ENCODE measurements at regions not wholly inside any gene's neighbourhood (a gene's known extent, or its start where the extent isn't known, plus 50 kb on each side); places are given as distances from the start of the nearest gene placed in this dataset.

GRCh38 chr3:106533093-106533787 lies 664.4 kb upstream of the CBLB start:
- Histone ChIP-seq H3K9me3 (ENCODE audit: low read length) (0 out of 2 replicates have a peak, but pooled peaks cover 3% of the 10 kb centered on the region), H3K27ac (ENCODE audit: low read depth, low read length, poor library complexity, severe bottlenecking) (no peak overlapping the region), H4K20me1 (ENCODE audit: insufficient read depth, low read length) (no peaks in the 10 kb centered on the region), H2AFZ (ENCODE audit: low read length) (no peak overlapping the region), H3K9me2 (ENCODE audit: low read depth, low read length) (no peaks in the 10 kb centered on the region), H3K79me2 (ENCODE audit: insufficient read depth, low read length) (no peaks in the 10 kb centered on the region), H3K4me2 (ENCODE audit: low read length) (no peak overlapping the region), H3K4me3 (ENCODE audit: low read depth, low read length, poor library complexity, severe bottlenecking) (no peak overlapping the region), H3K36me3 (ENCODE audit: insufficient read depth, low read length) (no peaks in the 10 kb centered on the region), H3K4me1 (ENCODE audit: insufficient read depth, low read length, severe bottlenecking) (no peaks in the 10 kb centered on the region), H3F3A (ENCODE audit: insufficient read depth, low read length) (no peaks in the 10 kb centered on the region), H3K9ac (ENCODE audit: low read length) (no peak overlapping the region), H3K27me3 (ENCODE audit: insufficient read depth, low read length) (no peaks in the 10 kb centered on the region)
- TF ChIP-seq EZH2 (IDR thresholded peaks at IDR 0.05; ENCODE audit: borderline replicate concordance, low read length) (no peak), CTCF (IDR thresholded peaks at IDR 0.05; ENCODE audit: low read length) (no peak)

GRCh38 chr3:106533788-106534160 lies 665.0 kb upstream of the CBLB start:
- H3K4me1 ChIP-seq (ENCODE audit: insufficient read depth, low read length, severe bottlenecking) = no peaks in the 10 kb centered on the region

GRCh38 chr3:106534206-106534605 lies 665.4 kb upstream of the CBLB start:
- no peak for TF ChIP-seq EZH2 (IDR thresholded peaks at IDR 0.05; ENCODE audit: borderline replicate concordance, low read length)
- TF ChIP-seq CTCF (IDR thresholded peaks at IDR 0.05; ENCODE audit: low read length) = no peak
- no peak overlapping the region for H3K4me2 ChIP-seq (ENCODE audit: low read length)
- no peak overlapping the region for H2AFZ ChIP-seq (ENCODE audit: low read length)
- no peaks in the 10 kb centered on the region for H3K4me1 ChIP-seq (ENCODE audit: insufficient read depth, low read length, severe bottlenecking)
- H3K4me3 ChIP-seq (ENCODE audit: low read depth, low read length, poor library complexity, severe bottlenecking) = no peak overlapping the region
- H3K9ac ChIP-seq (ENCODE audit: low read length) = no peak overlapping the region
- no peaks in the 10 kb centered on the region for H3K79me2 ChIP-seq (ENCODE audit: insufficient read depth, low read length)
- no peaks in the 10 kb centered on the region for H3K9me2 ChIP-seq (ENCODE audit: low read depth, low read length)
- H3K27me3 ChIP-seq (ENCODE audit: insufficient read depth, low read length) = no peaks in the 10 kb centered on the region
- H3K36me3 ChIP-seq (ENCODE audit: insufficient read depth, low read length) = no peaks in the 10 kb centered on the region
- no peaks in the 10 kb centered on the region for H3F3A ChIP-seq (ENCODE audit: insufficient read depth, low read length)
- H3K9me3 ChIP-seq (ENCODE audit: low read length) = 0 out of 2 replicates have a peak, but pooled peaks cover 3% of the 10 kb centered on the region
- no peaks in the 10 kb centered on the region for H4K20me1 ChIP-seq (ENCODE audit: insufficient read depth, low read length)
- H3K27ac ChIP-seq (ENCODE audit: low read depth, low read length, poor library complexity, severe bottlenecking) = no peak overlapping the region

More at GRCh38 chr3:106533788-106534160, 665.0 kb upstream of the CBLB start:
- Histone ChIP-seq H3K79me2 (ENCODE audit: insufficient read depth, low read length) (no peaks in the 10 kb centered on the region), H3K36me3 (ENCODE audit: insufficient read depth, low read length) (no peaks in the 10 kb centered on the region), H3K4me2 (ENCODE audit: low read length) (no peak overlapping the region), H3K27me3 (ENCODE audit: insufficient read depth, low read length) (no peaks in the 10 kb centered on the region), H3K9ac (ENCODE audit: low read length) (no peak overlapping the region), H3K4me3 (ENCODE audit: low read depth, low read length, poor library complexity, severe bottlenecking) (no peak overlapping the region), H4K20me1 (ENCODE audit: insufficient read depth, low read length) (no peaks in the 10 kb centered on the region), H3F3A (ENCODE audit: insufficient read depth, low read length) (no peaks in the 10 kb centered on the region), H3K27ac (ENCODE audit: low read depth, low read length, poor library complexity, severe bottlenecking) (no peak overlapping the region), H3K9me3 (ENCODE audit: low read length) (0 out of 2 replicates have a peak, but pooled peaks cover 3% of the 10 kb centered on the region), H2AFZ (ENCODE audit: low read length) (no peak overlapping the region), H3K9me2 (ENCODE audit: low read depth, low read length) (no peaks in the 10 kb centered on the region)
- TF ChIP-seq CTCF (IDR thresholded peaks at IDR 0.05; ENCODE audit: low read length) = no peak
- TF ChIP-seq EZH2 (IDR thresholded peaks at IDR 0.05; ENCODE audit: borderline replicate concordance, low read length) = no peak

All from OCI-LY1 (cell line).